ENCODE measurements at regions not wholly inside any gene's neighbourhood (a gene's known extent, or its start where the extent isn't known, plus 50 kb on each side); places are given as distances from the start of the nearest gene placed in this dataset.

DNA sequence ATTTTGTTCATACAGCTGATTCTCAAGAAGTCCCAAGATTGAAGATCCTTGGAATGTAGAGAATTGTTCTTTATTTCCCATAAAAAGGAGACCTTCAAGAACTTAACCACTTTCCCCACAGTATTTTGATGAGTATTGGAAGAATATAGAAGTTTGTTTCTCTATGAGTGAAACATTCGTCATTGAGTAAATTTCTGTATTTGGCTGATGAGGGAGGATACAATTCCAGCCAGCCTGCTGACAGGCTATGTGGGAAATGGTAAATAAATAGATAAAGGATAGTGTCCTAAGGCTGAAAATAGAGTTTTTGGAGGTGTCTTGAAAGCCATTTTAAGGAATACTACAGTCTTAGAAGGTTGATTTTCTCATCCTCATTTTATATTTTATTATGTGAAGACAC, 1076.1 kb downstream of the ROBO2 start (continued):
- no peak for TF ChIP-seq ZKSCAN8 (CRISPR knock-in tag; IDR thresholded peaks at IDR 0.05; ENCODE audit: borderline replicate concordance)
- no peak for TF ChIP-seq NCOR1 (IDR thresholded peaks at IDR 0.05; ENCODE audit: borderline replicate concordance, low read length)
- no peak for TF ChIP-seq JARID2 (CRISPR knock-in tag; IDR thresholded peaks at IDR 0.05; ENCODE audit: insufficient replicate concordance)
- TF ChIP-seq PAF1 (CRISPR knock-in tag; IDR thresholded peaks at IDR 0.05) = no peak

DNA sequence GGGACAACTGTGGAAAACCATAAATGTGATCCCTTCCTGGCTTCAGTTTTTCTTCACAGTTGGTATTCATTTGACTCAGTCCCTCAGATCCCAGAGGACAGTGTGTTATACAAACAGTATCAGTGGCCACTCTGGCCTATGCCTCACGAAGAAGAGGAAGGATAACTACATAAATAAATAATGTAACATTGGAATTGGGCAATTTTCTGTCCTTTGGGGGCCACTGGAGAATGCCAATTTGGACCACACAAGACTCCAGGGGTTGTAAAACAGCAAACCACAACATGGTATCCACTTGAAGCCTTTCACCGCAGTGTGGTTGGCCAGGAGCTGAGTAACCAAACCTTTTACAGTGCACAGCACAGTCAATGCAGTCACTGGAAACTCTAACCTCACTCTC, 1077.0 kb downstream of the ROBO2 start:
- H3K9ac ChIP-seq (ENCODE audit: insufficient read depth, low read depth, low read length) = no peak overlapping the region
- H3K9me3 ChIP-seq (ENCODE audit: low read length) = no peaks in the 10 kb centered on the region
- no peak overlapping the region for H2AFZ ChIP-seq (ENCODE audit: low read length)
- H3K4me1 ChIP-seq (ENCODE audit: insufficient read depth, low read length) = no peaks in the 10 kb centered on the region
- no peaks in the 10 kb centered on the region for H3K79me2 ChIP-seq (ENCODE audit: insufficient read depth, low read length)
- intact Hi-C loops (cut with micrococcal nuclease; ENCODE audit: unreplicated experiment) (no loop called here), in situ Hi-C loops (cut with HindIII; ENCODE audit: extremely low pct_ligation_motif_present, low pct_unique_long_range_greater_than_20kb) (no loop called here)
- CTCF ChIA-PET (ENCODE audit: low intra/inter-chr PET ratio, low total read pairs) = no interaction called here
- no TSS peak for BruUV-seq (replicated peaks)
- H3K27ac ChIP-seq (ENCODE audit: extremely low read length, insufficient read depth, low read length) = no peak overlapping the region
- H4K20me1 ChIP-seq (ENCODE audit: insufficient read depth, low read length) = no peaks in the 10 kb centered on the region
- FAIRE-seq (no peak), ATAC-seq (no peak), DNase-seq (ENCODE audit: low spot score) (no peak)
- TF ChIP-seq, protein P1, sequence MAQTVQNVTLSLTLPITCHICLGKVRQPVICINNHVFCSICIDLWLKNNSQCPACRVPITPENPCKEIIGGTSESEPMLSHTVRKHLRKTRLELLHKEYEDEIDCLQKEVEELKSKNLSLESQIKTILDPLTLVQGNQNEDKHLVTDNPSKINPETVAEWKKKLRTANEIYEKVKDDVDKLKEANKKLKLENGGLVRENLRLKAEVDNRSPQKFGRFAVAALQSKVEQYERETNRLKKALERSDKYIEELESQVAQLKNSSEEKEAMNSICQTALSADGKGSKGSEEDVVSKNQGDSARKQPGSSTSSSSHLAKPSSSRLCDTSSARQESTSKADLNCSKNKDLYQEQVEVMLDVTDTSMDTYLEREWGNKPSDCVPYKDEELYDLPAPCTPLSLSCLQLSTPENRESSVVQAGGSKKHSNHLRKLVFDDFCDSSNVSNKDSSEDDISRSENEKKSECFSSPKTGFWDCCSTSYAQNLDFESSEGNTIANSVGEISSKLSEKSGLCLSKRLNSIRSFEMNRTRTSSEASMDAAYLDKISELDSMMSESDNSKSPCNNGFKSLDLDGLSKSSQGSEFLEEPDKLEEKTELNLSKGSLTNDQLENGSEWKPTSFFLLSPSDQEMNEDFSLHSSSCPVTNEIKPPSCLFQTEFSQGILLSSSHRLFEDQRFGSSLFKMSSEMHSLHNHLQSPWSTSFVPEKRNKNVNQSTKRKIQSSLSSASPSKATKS (CRISPR knock-in tag; IDR thresholded peaks at IDR 0.05) = no peak
- TF ChIP-seq ZIK1 (CRISPR knock-in tag; IDR thresholded peaks at IDR 0.05; ENCODE audit: borderline replicate concordance, low read depth) = no peak
- TF ChIP-seq, protein P2, sequence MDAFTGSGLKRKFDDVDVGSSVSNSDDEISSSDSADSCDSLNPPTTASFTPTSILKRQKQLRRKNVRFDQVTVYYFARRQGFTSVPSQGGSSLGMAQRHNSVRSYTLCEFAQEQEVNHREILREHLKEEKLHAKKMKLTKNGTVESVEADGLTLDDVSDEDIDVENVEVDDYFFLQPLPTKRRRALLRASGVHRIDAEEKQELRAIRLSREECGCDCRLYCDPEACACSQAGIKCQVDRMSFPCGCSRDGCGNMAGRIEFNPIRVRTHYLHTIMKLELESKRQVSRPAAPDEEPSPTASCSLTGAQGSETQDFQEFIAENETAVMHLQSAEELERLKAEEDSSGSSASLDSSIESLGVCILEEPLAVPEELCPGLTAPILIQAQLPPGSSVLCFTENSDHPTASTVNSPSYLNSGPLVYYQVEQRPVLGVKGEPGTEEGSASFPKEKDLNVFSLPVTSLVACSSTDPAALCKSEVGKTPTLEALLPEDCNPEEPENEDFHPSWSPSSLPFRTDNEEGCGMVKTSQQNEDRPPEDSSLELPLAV (CRISPR knock-in tag; conservative IDR thresholded peaks at IDR 0.05; ENCODE audit: low read depth) = no peak
- H3K4me2 ChIP-seq (ENCODE audit: low read depth, low read length) = no peak overlapping the region
- H3K36me3 ChIP-seq (replicated peaks in 1 of 2; ENCODE audit: control insufficient read depth in 1 of 2, insufficient read depth in 2 of 2, low read length in 2 of 2) = no peaks in the 10 kb centered on the region
- H3K27me3 ChIP-seq (ENCODE audit: control insufficient read depth in 1 of 2, insufficient read depth in 2 of 2, low read length in 2 of 2) = no peaks in the 10 kb centered on the region
- no peak overlapping the region for H3K4me3 ChIP-seq (replicated peaks in 1 of 3; ENCODE audit: insufficient read depth in 1 of 3, low read depth in 2 of 3, low read length in 3 of 3)
- 0% methylated on average over 1 of the region's 2 CpGs for WGBS (ENCODE audit: low lambda C conversion rate)
- POLR2A ChIA-PET = no interaction called here
